HEK293 (cell line): ENCODE measurements at regions not wholly inside any gene's neighbourhood (a gene's known extent, or its start where the extent isn't known, plus 50 kb on each side); places are given as distances from the start of the nearest gene placed in this dataset.

ENCODE experiments used
- CTCF ChIP-seq: fragments of 450-650 bp; formaldehyde crosslinking; IDR thresholded peaks from 2 replicates; pipeline ENCODE4 v1.5.1; 2016; ENCODE audit warnings: missing biosample characterization, missing genetic modification characterization
- REST ChIP-seq: fragments of 450-650 bp; formaldehyde crosslinking; IDR thresholded peaks from 2 replicates; pipeline ENCODE4 v1.5.1; 2016; ENCODE audit warnings: missing biosample characterization, missing genetic modification characterization
- ZNF274 ChIP-seq, 2 experiments: fragments of 200-500 bp in 1 of 2; fragments of 450-650 bp in 1 of 2; sonication (Bioruptor generic) in 1 of 2; formaldehyde crosslinking in 1 of 2; IDR thresholded peaks; 2 replicates each; pipeline versions ENCODE4 v1.5.1 to v1.6.1; 2014 to 2016; ENCODE audit warnings: borderline replicate concordance in 1 of 2, inconsistent platforms in 1 of 2, low read length in 1 of 2, missing biosample characterization in 1 of 2, missing genetic modification characterization in 1 of 2
- ZNF423 ChIP-seq: fragments of 450-650 bp; formaldehyde crosslinking; IDR thresholded peaks from 2 replicates; pipeline ENCODE4 v1.5.1; 2016; ENCODE audit warnings: missing biosample characterization, missing genetic modification characterization
- ZNF843 ChIP-seq: fragments of 450-650 bp; formaldehyde crosslinking; IDR thresholded peaks from 2 replicates; pipeline ENCODE4 v1.5.1; 2016; ENCODE audit warnings: missing biosample characterization, missing genetic modification characterization

- no peak for TF ChIP-seq ZNF423
- TF ChIP-seq ZNF274 (IDR thresholded peaks at IDR 0.05; ENCODE audit: low read length), result no peak
- TF ChIP-seq ZNF274 (tag by site-specific recombination; IDR thresholded peaks at IDR 0.05; ENCODE audit: borderline replicate concordance), result no peak
- no peak for TF ChIP-seq REST (tag by site-specific recombination)
- TF ChIP-seq CTCF (tag by site-specific recombination), result no peak
- TF ChIP-seq ZNF843 (tag by site-specific recombination), result no peak
Observed at GRCh38 chr13:53144826-53145225, 116.2 kb downstream of the OLFM4 start.
